ENCODE measurements at regions not wholly inside any gene's neighbourhood (a gene's known extent, or its start where the extent isn't known, plus 50 kb on each side); places are given as distances from the start of the nearest gene placed in this dataset.

DNA sequence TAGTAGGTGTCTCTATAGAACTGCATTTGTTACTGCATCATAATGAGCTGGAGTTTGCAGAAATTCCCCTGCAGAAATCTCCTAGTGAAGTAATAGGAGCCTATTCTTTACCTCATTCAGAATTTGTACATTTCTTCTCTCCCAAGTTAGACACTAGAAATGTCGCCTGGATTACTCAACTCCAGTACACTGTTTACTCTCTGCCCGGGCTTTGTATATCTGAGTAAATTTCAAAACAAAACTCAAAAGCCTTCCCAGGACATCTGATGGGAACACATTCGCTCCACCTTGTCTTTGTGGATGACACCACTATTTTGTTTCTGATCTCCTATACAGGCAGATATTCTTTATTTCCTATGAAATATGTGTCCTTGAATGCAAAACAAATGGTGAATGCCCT lies 76.8 kb downstream of the POU3F3 start:
- no peak overlapping the region for H2AFZ ChIP-seq (ENCODE audit: low read depth, low read length)
- H4K20me1 ChIP-seq (ENCODE audit: insufficient read depth) = no peaks in the 10 kb centered on the region
- H3K4me2 ChIP-seq (ENCODE audit: low read length) = no peak overlapping the region
- no peaks in the 10 kb centered on the region for H3K9me3 ChIP-seq (ENCODE audit: low read length)
- H3K9ac ChIP-seq (ENCODE audit: low read length) = no peak overlapping the region
- no peaks in the 10 kb centered on the region for H3F3A ChIP-seq (ENCODE audit: insufficient read depth, low read length, poor library complexity, severe bottlenecking)
- TF ChIP-seq EZH2 (IDR thresholded peaks at IDR 0.05; ENCODE audit: borderline replicate concordance, insufficient read depth, low read length, poor library complexity, severe bottlenecking) = no peak
- no peak for TF ChIP-seq RAD21 (conservative IDR thresholded peaks at IDR 0.05)
- no peak for TF ChIP-seq CTCF (IDR thresholded peaks at IDR 0.05; ENCODE audit: poor library complexity, severe bottlenecking)
- TF ChIP-seq TAF1 (IDR thresholded peaks at IDR 0.05; ENCODE audit: low read depth) = no peak
- no peak for TF ChIP-seq MXI1 (conservative IDR thresholded peaks at IDR 0.05; ENCODE audit: poor library complexity, severe bottlenecking)
- TF ChIP-seq EP300 (conservative IDR thresholded peaks at IDR 0.05; ENCODE audit: poor library complexity, severe bottlenecking) = no peak
- TF ChIP-seq, protein P1, sequence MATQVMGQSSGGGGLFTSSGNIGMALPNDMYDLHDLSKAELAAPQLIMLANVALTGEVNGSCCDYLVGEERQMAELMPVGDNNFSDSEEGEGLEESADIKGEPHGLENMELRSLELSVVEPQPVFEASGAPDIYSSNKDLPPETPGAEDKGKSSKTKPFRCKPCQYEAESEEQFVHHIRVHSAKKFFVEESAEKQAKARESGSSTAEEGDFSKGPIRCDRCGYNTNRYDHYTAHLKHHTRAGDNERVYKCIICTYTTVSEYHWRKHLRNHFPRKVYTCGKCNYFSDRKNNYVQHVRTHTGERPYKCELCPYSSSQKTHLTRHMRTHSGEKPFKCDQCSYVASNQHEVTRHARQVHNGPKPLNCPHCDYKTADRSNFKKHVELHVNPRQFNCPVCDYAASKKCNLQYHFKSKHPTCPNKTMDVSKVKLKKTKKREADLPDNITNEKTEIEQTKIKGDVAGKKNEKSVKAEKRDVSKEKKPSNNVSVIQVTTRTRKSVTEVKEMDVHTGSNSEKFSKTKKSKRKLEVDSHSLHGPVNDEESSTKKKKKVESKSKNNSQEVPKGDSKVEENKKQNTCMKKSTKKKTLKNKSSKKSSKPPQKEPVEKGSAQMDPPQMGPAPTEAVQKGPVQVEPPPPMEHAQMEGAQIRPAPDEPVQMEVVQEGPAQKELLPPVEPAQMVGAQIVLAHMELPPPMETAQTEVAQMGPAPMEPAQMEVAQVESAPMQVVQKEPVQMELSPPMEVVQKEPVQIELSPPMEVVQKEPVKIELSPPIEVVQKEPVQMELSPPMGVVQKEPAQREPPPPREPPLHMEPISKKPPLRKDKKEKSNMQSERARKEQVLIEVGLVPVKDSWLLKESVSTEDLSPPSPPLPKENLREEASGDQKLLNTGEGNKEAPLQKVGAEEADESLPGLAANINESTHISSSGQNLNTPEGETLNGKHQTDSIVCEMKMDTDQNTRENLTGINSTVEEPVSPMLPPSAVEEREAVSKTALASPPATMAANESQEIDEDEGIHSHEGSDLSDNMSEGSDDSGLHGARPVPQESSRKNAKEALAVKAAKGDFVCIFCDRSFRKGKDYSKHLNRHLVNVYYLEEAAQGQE (IDR thresholded peaks at IDR 0.05; ENCODE audit: borderline replicate concordance) = no peak
- no peak for TF ChIP-seq SMC3 (conservative IDR thresholded peaks at IDR 0.05; ENCODE audit: poor library complexity)
- TF ChIP-seq POLR2AphosphoS5 (IDR thresholded peaks at IDR 0.05) = no peak
- H3K79me2 ChIP-seq (replicated peaks; ENCODE audit: insufficient read depth, low read length) = no peaks in the 10 kb centered on the region
- no peaks in the 10 kb centered on the region for H3K9me2 ChIP-seq (ENCODE audit: insufficient read depth, low read length)
- no peaks in the 10 kb centered on the region for H3K36me3 ChIP-seq (ENCODE audit: insufficient read depth, low read length)
- no peak overlapping the region for H3K27ac ChIP-seq (ENCODE audit: low read length)
- H3K4me3 ChIP-seq (ENCODE audit: low read length) = no peak overlapping the region
- H3K27me3 ChIP-seq (ENCODE audit: insufficient read depth, low read depth, low read length) = no peaks in the 10 kb centered on the region

DNA sequence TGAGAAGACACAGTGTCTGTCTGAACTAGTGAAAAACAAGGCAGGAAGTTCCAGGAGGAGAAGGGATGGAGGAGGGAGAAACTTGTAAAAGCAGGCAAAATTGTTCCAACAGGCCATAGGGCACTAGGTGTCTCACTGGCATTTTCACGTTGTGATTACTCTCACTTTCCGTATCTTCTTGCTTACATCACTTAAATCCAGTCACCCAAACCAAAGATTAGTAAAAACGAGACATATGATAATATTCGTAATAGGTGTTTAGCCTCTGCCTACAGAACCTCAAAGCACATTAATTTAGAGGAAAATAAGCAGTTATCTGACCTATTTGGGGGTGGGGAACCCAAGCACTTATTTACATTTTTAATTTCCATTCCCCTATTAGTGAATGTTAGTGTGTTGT lies 78.3 kb downstream of the POU3F3 start:
- Histone ChIP-seq H4K20me1 (ENCODE audit: insufficient read depth) (no peaks in the 10 kb centered on the region), H3K36me3 (ENCODE audit: insufficient read depth, low read length) (no peaks in the 10 kb centered on the region), H3K9me3 (ENCODE audit: low read length) (no peaks in the 10 kb centered on the region), H3K79me2 (replicated peaks; ENCODE audit: insufficient read depth, low read length) (no peaks in the 10 kb centered on the region), H3K9me2 (ENCODE audit: insufficient read depth, low read length) (no peaks in the 10 kb centered on the region), H3F3A (ENCODE audit: insufficient read depth, low read length, poor library complexity, severe bottlenecking) (no peaks in the 10 kb centered on the region), H3K27me3 (ENCODE audit: insufficient read depth, low read depth, low read length) (no peaks in the 10 kb centered on the region), H3K4me3 (ENCODE audit: low read length) (no peak overlapping the region), H3K4me2 (ENCODE audit: low read length) (no peak overlapping the region), H3K9ac (ENCODE audit: low read length) (no peak overlapping the region), H3K27ac (ENCODE audit: low read length) (no peak overlapping the region), H2AFZ (ENCODE audit: low read depth, low read length) (no peak overlapping the region)
- TF ChIP-seq EP300 (conservative IDR thresholded peaks at IDR 0.05; ENCODE audit: poor library complexity, severe bottlenecking) = no peak
- no peak for TF ChIP-seq POLR2AphosphoS5 (IDR thresholded peaks at IDR 0.05)
- TF ChIP-seq TAF1 (IDR thresholded peaks at IDR 0.05; ENCODE audit: low read depth) = no peak
- TF ChIP-seq SMC3 (conservative IDR thresholded peaks at IDR 0.05; ENCODE audit: poor library complexity) = no peak
- no peak for TF ChIP-seq EZH2 (IDR thresholded peaks at IDR 0.05; ENCODE audit: borderline replicate concordance, insufficient read depth, low read length, poor library complexity, severe bottlenecking)
- no peak for TF ChIP-seq MXI1 (conservative IDR thresholded peaks at IDR 0.05; ENCODE audit: poor library complexity, severe bottlenecking)
- TF ChIP-seq RAD21 (conservative IDR thresholded peaks at IDR 0.05) = no peak
- TF ChIP-seq CTCF (IDR thresholded peaks at IDR 0.05; ENCODE audit: poor library complexity, severe bottlenecking) = no peak
- TF ChIP-seq, protein P1 (IDR thresholded peaks at IDR 0.05; ENCODE audit: borderline replicate concordance) = no peak

Data from neural cell (in vitro differentiated cells).